GM23338 (cell line): ENCODE measurements at regions not wholly inside any gene's neighbourhood (a gene's known extent, or its start where the extent isn't known, plus 50 kb on each side); places are given as distances from the start of the nearest gene placed in this dataset.

Experiments
- ATAC-seq: fragments of 200-7000 bp; cut with Tn5 transposase; 3 replicates; pipeline ENCODE4 v1.9.1; 2020
- DNase-seq: peaks from one replicate; pipeline ENCODE4 v3.0.0-alpha.2; 2015; ENCODE audit warnings: low spot score
- H2AFZ ChIP-seq: fragments of 200-600 bp; sonication (generic); 2 replicates; pipeline ENCODE4 v1.8.0; 2016; ENCODE audit warnings: antibody characterized with exemption, mild to moderate bottlenecking, moderate library complexity
- H3F3A ChIP-seq: fragments of 200-600 bp; sonication (generic); replicated peaks from 2 replicates; pipeline ENCODE4 v1.8.0; 2017; ENCODE audit warnings: antibody characterized with exemption, mixed run types, low read depth
- H3K27ac ChIP-seq: fragments of 200-600 bp; sonication (generic); 2 replicates; pipeline ENCODE4 v1.6.1; 2016; ENCODE audit warnings: low read depth
- H3K27me3 ChIP-seq: fragments of 200-600 bp; sonication (generic); 2 replicates; pipeline ENCODE4 v1.8.0; 2016; ENCODE audit warnings: mild to moderate bottlenecking, mixed run types, moderate library complexity; ENCODE audit not compliant: insufficient read depth
- H3K36me3 ChIP-seq: fragments of 200-600 bp; sonication (generic); 2 replicates; pipeline ENCODE4 v1.8.0; 2016; ENCODE audit warnings: mild to moderate bottlenecking; ENCODE audit not compliant: insufficient read depth
- H3K4me1 ChIP-seq: fragments of 200-600 bp; sonication (generic); 2 replicates; pipeline ENCODE4 v1.8.0; 2016; ENCODE audit warnings: mild to moderate bottlenecking, moderate library complexity; ENCODE audit not compliant: insufficient read depth
- H3K4me2 ChIP-seq: fragments of 200-600 bp; sonication (generic); 2 replicates; pipeline ENCODE4 v1.7.1; 2017; ENCODE audit warnings: mixed run types
- H3K4me3 ChIP-seq: fragments of 200-600 bp; sonication (generic); 2 replicates; pipeline ENCODE4 v1.6.1; 2016; ENCODE audit warnings: mixed run types
- H3K79me2 ChIP-seq: fragments of 200-600 bp; sonication (generic); replicated peaks from 2 replicates; pipeline ENCODE4 v1.8.0; 2017; ENCODE audit warnings: mild to moderate bottlenecking; ENCODE audit not compliant: insufficient read depth
- H3K9me2 ChIP-seq: fragments of 200-600 bp; sonication (generic); 2 replicates; pipeline ENCODE4 v1.8.0; 2017; ENCODE audit not compliant: insufficient read depth
- H4K20me1 ChIP-seq: fragments of 200-600 bp; sonication (generic); replicated peaks from 2 replicates; pipeline ENCODE4 v1.8.0; 2017; ENCODE audit warnings: mild to moderate bottlenecking; ENCODE audit not compliant: insufficient read depth
- H3K27ac Mint-ChIP-seq: 2 replicates; pipeline ENCODE4 v1.8.0; 2020; ENCODE audit warnings: inconsistent platforms, mild to moderate bottlenecking, moderate library complexity, mixed read lengths
- H3K27me3 Mint-ChIP-seq: 3 replicates; pipeline ENCODE4 v1.8.0; 2022; ENCODE audit warnings: low read depth, mild to moderate bottlenecking, moderate library complexity, mixed read lengths, inconsistent platforms; ENCODE audit not compliant: insufficient read depth, poor library complexity
- H3K36me3 Mint-ChIP-seq: 3 replicates; pipeline ENCODE4 v1.8.0; 2021; ENCODE audit warnings: low read depth, mild to moderate bottlenecking, inconsistent platforms, moderate library complexity, mixed read lengths
- H3K4me1 Mint-ChIP-seq: 3 replicates; pipeline ENCODE4 v1.8.0; 2020; ENCODE audit warnings: mild to moderate bottlenecking, inconsistent platforms, mixed read lengths
- H3K4me3 Mint-ChIP-seq: 3 replicates; pipeline ENCODE4 v1.8.0; 2021; ENCODE audit warnings: moderate library complexity, mild to moderate bottlenecking, inconsistent platforms, mixed read lengths
- H3K9me3 Mint-ChIP-seq: 3 replicates; pipeline ENCODE4 v1.8.0; 2020; ENCODE audit warnings: moderate library complexity, mild to moderate bottlenecking, inconsistent platforms, mixed read lengths
- EZH2phosphoT487 ChIP-seq: fragments of 200-600 bp; sonication (generic); IDR thresholded peaks from one replicate; pipeline ENCODE4 v1.8.1; 2018; ENCODE audit warnings: antibody characterized with exemption; ENCODE audit not compliant: unreplicated experiment
- JUNB ChIP-seq: IDR thresholded peaks from one replicate; pipeline ENCODE4 v1.6.1; 2016; ENCODE audit warnings: antibody characterized with exemption; ENCODE audit not compliant: unreplicated experiment
- NANOG ChIP-seq: IDR thresholded peaks from 2 replicates; pipeline ENCODE4 v1.6.1; 2016; ENCODE audit warnings: antibody characterized with exemption, borderline replicate concordance
- POLR2AphosphoS5 ChIP-seq: IDR thresholded peaks from 2 replicates; pipeline ENCODE4 v1.6.1; 2016; ENCODE audit warnings: antibody characterized with exemption, low read depth
- ZNF331 ChIP-seq: fragments of 250-450 bp; sonication (Bioruptor Pico); IDR thresholded peaks from 2 replicates; pipeline ENCODE4 v1.5.0; 2020; ENCODE audit warnings: low read depth, mild to moderate bottlenecking, moderate library complexity
- TF ChIP-seq, protein P1 (sequence below): IDR thresholded peaks from one replicate; pipeline ENCODE4 v1.6.1; 2018; ENCODE audit warnings: antibody characterized with exemption; ENCODE audit not compliant: unreplicated experiment
- TF ChIP-seq, protein P2 (sequence below): IDR thresholded peaks from 2 replicates; pipeline ENCODE4 v1.6.1; 2016; ENCODE audit warnings: antibody characterized with exemption

- Histone ChIP-seq H3K79me2 (no peaks in the 10 kb centered on the region), H4K20me1 (no peaks in the 10 kb centered on the region), H2AFZ (no peak overlapping the region), H3K4me2 (no peak overlapping the region), H3K27ac (no peak overlapping the region), H3K9me2 (0 out of 2 replicates have a peak, but pooled peaks cover 5% of the 10 kb centered on the region), H3K4me1 (0 out of 2 replicates have a peak, but pooled peaks cover under 1% of the 10 kb centered on the region), H3K27me3 (no peaks in the 10 kb centered on the region), H3K36me3 (peaks cover 9% of the 10 kb centered on the region), H3F3A (no peaks in the 10 kb centered on the region), H3K4me3 (peak overlapping the region; percentile 4; the same call in 1 of the 2 replicates)
- Mint-ChIP-seq H3K27me3 (peaks cover 4% of the 10 kb centered on the region), H3K36me3 (peaks cover 64% of the 10 kb centered on the region), H3K27ac (no peak overlapping the region), H3K4me1 (no peaks in the 10 kb centered on the region), H3K4me3 (no peak overlapping the region), H3K9me3 (peaks cover 73% of the 10 kb centered on the region)
- TF ChIP-seq, protein P1, sequence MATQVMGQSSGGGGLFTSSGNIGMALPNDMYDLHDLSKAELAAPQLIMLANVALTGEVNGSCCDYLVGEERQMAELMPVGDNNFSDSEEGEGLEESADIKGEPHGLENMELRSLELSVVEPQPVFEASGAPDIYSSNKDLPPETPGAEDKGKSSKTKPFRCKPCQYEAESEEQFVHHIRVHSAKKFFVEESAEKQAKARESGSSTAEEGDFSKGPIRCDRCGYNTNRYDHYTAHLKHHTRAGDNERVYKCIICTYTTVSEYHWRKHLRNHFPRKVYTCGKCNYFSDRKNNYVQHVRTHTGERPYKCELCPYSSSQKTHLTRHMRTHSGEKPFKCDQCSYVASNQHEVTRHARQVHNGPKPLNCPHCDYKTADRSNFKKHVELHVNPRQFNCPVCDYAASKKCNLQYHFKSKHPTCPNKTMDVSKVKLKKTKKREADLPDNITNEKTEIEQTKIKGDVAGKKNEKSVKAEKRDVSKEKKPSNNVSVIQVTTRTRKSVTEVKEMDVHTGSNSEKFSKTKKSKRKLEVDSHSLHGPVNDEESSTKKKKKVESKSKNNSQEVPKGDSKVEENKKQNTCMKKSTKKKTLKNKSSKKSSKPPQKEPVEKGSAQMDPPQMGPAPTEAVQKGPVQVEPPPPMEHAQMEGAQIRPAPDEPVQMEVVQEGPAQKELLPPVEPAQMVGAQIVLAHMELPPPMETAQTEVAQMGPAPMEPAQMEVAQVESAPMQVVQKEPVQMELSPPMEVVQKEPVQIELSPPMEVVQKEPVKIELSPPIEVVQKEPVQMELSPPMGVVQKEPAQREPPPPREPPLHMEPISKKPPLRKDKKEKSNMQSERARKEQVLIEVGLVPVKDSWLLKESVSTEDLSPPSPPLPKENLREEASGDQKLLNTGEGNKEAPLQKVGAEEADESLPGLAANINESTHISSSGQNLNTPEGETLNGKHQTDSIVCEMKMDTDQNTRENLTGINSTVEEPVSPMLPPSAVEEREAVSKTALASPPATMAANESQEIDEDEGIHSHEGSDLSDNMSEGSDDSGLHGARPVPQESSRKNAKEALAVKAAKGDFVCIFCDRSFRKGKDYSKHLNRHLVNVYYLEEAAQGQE = no peak
- TF ChIP-seq, protein P2, sequence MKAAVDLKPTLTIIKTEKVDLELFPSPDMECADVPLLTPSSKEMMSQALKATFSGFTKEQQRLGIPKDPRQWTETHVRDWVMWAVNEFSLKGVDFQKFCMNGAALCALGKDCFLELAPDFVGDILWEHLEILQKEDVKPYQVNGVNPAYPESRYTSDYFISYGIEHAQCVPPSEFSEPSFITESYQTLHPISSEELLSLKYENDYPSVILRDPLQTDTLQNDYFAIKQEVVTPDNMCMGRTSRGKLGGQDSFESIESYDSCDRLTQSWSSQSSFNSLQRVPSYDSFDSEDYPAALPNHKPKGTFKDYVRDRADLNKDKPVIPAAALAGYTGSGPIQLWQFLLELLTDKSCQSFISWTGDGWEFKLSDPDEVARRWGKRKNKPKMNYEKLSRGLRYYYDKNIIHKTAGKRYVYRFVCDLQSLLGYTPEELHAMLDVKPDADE = no peak
- DNase-seq (no peak), ATAC-seq (no peak)
Observed at GRCh38 chr3:164144824-164145223, 933.5 kb downstream of the SI start.

- Mint-ChIP-seq H3K27me3 (no peaks in the 10 kb centered on the region), H3K36me3 (no peaks in the 10 kb centered on the region), H3K27ac (no peak overlapping the region), H3K4me3 (no peak overlapping the region), H3K9me3 (peaks cover 4% of the 10 kb centered on the region; the same call in 1 of the 3 replicates), H3K4me1 (no peaks in the 10 kb centered on the region)
- no peaks in the 10 kb centered on the region for H3F3A ChIP-seq
- no peaks in the 10 kb centered on the region for H3K9me2 ChIP-seq
- no peaks in the 10 kb centered on the region for H3K27me3 ChIP-seq
- no peak overlapping the region for H3K4me2 ChIP-seq
- H2AFZ ChIP-seq = no peak overlapping the region
- DNase-seq = no peak
- TF ChIP-seq NANOG = no peak
- TF ChIP-seq ZNF331 (CRISPR knock-in tag) = no peak
- no peak for TF ChIP-seq JUNB
- TF ChIP-seq POLR2AphosphoS5 = no peak
- no peak for TF ChIP-seq EZH2phosphoT487
- TF ChIP-seq, protein P2 = no peak
- no peaks in the 10 kb centered on the region for H3K4me1 ChIP-seq
- no peaks in the 10 kb centered on the region for H3K36me3 ChIP-seq
- no peaks in the 10 kb centered on the region for H3K79me2 ChIP-seq
- H3K4me3 ChIP-seq = no peak overlapping the region
- H3K27ac ChIP-seq = no peak overlapping the region
- no peak for ATAC-seq
- H4K20me1 ChIP-seq = no peaks in the 10 kb centered on the region
Observed at GRCh38 chr3:164132878-164133277, 945.4 kb downstream of the SI start.
